Peyer's patch (tissue), 4 donors: ENCODE measurements at regions not wholly inside any gene's neighbourhood (a gene's known extent, or its start where the extent isn't known, plus 50 kb on each side); places are given as distances from the start of the nearest gene placed in this dataset.

Source experiments
- DNase-seq, 3 donors: peaks; one replicate each; pipeline ENCODE4 v3.0.0-alpha.2; 2017 to 2019
- H3K27ac ChIP-seq, 4 donors: fragments of 200-600 bp; sonication (generic); one replicate each; pipeline ENCODE4 v1.5.1; 2016 to 2019
- H3K27me3 ChIP-seq, 2 donors: fragments of 200-600 bp; sonication (generic); one replicate each; pipeline ENCODE4 v1.5.1; 2019
- H3K36me3 ChIP-seq, 3 donors: fragments of 200-600 bp; sonication (generic); one replicate each; pipeline ENCODE4 v1.5.1; 2016 to 2019
- H3K4me1 ChIP-seq, 4 donors: fragments of 200-600 bp; sonication (generic); one replicate each; pipeline ENCODE4 v1.5.1; 2016 to 2019
- H3K4me3 ChIP-seq, 4 donors: fragments of 200-600 bp; sonication (generic); 1 replicate in 3 of 4; 2 replicates in 1 of 4; pipeline ENCODE4 v1.5.1; 2016 to 2019; ENCODE audit warnings: mild to moderate bottlenecking in 1 of 4
- H3K9me3 ChIP-seq, 4 donors: fragments of 200-600 bp; sonication (generic); one replicate each; pipeline ENCODE4 v1.5.1; 2016 to 2019; ENCODE audit warnings: mild to moderate bottlenecking in 1 of 4
- CTCF ChIP-seq, 6 experiments: fragments of 450-650 bp in 4 of 6; fragments of 200-600 bp in 2 of 6; sonication (generic) in 1 of 6; IDR thresholded peaks; one replicate each; pipeline ENCODE4 v1.5.1; 2017 to 2019; ENCODE audit warnings: antibody characterized with exemption in 6 of 6, mild to moderate bottlenecking in 3 of 6, moderate library complexity in 1 of 6
- POLR2A ChIP-seq, 2 donors: fragments of 450-650 bp; IDR thresholded peaks; one replicate each; pipeline ENCODE4 v1.5.1; 2017; ENCODE audit warnings: antibody characterized with exemption in 2 of 2, mild to moderate bottlenecking in 2 of 2, moderate library complexity in 2 of 2

- TF ChIP-seq POLR2A (IDR thresholded peaks at IDR 0.05) (no peak), CTCF (IDR thresholded peaks at IDR 0.05) (no peak)
- no peak overlapping the region for H3K4me3 ChIP-seq
- H3K27ac ChIP-seq: no peak overlapping the region
- H3K36me3 ChIP-seq: no peaks in the 10 kb centered on the region
- no peak for DNase-seq
- H3K4me1 ChIP-seq: no peaks in the 10 kb centered on the region
- H3K9me3 ChIP-seq: no peaks in the 10 kb centered on the region
- H3K27me3 ChIP-seq: no peaks in the 10 kb centered on the region
Measured at GRCh38 chr6:40860443-40860842, 178.6 kb downstream of the UNC5CL start.

- H3K4me1 ChIP-seq: no peaks in the 10 kb centered on the region
- H3K36me3 ChIP-seq: no peaks in the 10 kb centered on the region
- no peak overlapping the region for H3K4me3 ChIP-seq
- TF ChIP-seq CTCF (IDR thresholded peaks at IDR 0.05) (no peak), POLR2A (IDR thresholded peaks at IDR 0.05) (no peak)
- DNase-seq: no peak
- no peak overlapping the region for H3K27ac ChIP-seq
- H3K27me3 ChIP-seq: no peaks in the 10 kb centered on the region
- H3K9me3 ChIP-seq: no peaks in the 10 kb centered on the region
Measured at GRCh38 chr6:40856271-40856670, 182.8 kb downstream of the UNC5CL start.

- no peaks in the 10 kb centered on the region for H3K27me3 ChIP-seq
- no peak for DNase-seq
- no peak for TF ChIP-seq CTCF (IDR thresholded peaks at IDR 0.05)
- no peak for TF ChIP-seq POLR2A (IDR thresholded peaks at IDR 0.05)
- H3K9me3 ChIP-seq: no peaks in the 10 kb centered on the region
- H3K4me1 ChIP-seq: no peaks in the 10 kb centered on the region
- no peak overlapping the region for H3K4me3 ChIP-seq
- H3K27ac ChIP-seq: no peak overlapping the region
- H3K36me3 ChIP-seq: no peaks in the 10 kb centered on the region
Measured at GRCh38 chr6:40855168-40855880, 183.7 kb downstream of the UNC5CL start.

- H3K36me3 ChIP-seq: no peaks in the 10 kb centered on the region
- no peak for DNase-seq
- TF ChIP-seq POLR2A (IDR thresholded peaks at IDR 0.05): no peak
- TF ChIP-seq CTCF (IDR thresholded peaks at IDR 0.05): no peak
- no peaks in the 10 kb centered on the region for H3K9me3 ChIP-seq
- H3K27ac ChIP-seq: no peak overlapping the region
- H3K4me1 ChIP-seq: no peaks in the 10 kb centered on the region
- H3K4me3 ChIP-seq: no peak overlapping the region
- H3K27me3 ChIP-seq: no peaks in the 10 kb centered on the region
Measured at GRCh38 chr6:40854592-40854991, 184.4 kb downstream of the UNC5CL start.

- no peak for TF ChIP-seq POLR2A (IDR thresholded peaks at IDR 0.05)
- peak in 3 of 6 experiments; percentile 10 to 26 (median 21) for TF ChIP-seq CTCF (IDR thresholded peaks at IDR 0.05)
- no peaks in the 10 kb centered on the region for H3K9me3 ChIP-seq
- no peaks in the 10 kb centered on the region for H3K4me1 ChIP-seq
- no peak overlapping the region for H3K27ac ChIP-seq
- H3K36me3 ChIP-seq: no peaks in the 10 kb centered on the region
- no peak for DNase-seq
- no peaks in the 10 kb centered on the region for H3K27me3 ChIP-seq
- H3K4me3 ChIP-seq: no peak overlapping the region
Measured at GRCh38 chr6:40852779-40853373, 186.1 kb downstream of the UNC5CL start.
